ENCODE measurements at regions not wholly inside any gene's neighbourhood (a gene's known extent, or its start where the extent isn't known, plus 50 kb on each side); places are given as distances from the start of the nearest gene placed in this dataset.

DNA sequence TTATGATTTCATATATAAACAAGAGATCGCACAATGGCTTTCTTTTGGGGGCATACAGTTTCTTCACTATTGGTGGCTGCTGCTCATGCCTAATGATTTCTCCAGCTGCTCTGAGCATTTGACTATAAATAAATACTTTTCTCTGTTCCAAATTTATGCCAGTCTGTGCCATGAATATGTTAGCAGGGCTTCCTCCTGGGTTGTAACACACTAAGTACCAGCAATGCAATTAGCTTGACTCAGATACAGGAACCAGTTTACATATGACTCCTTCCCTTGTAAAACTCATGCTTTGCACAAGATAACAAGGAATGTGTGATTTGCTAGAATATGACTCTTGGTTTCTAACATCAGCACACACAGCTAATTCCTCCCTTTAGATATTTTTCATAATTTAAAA, 1629.7 kb downstream of the NCAM2 start:
- DNase-seq: no peak

DNA sequence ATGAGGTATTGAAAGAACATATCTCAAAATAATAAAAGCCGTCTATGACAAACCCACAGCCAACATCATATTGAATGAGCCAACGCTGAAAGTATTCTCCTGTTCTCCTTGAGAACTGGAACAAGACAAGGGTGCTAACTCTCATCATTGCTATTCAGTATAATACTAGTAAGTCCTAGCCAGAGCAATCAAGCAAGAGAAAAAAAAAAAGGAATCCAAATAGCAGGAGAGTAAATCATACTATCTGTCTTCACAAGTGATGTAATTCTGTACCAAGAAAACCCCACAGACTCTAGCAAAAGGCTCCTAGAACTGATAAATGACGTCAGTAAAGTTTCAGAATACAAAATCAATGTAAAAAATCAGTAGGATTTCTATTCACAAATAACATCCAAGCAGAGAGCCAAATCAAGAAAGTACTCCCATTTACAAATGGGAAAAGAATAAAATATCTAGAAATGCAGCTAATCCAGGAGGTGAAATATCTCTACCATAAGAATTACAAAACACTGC, 1632.8 kb downstream of the NCAM2 start:
- DNase-seq: no peak

DNA sequence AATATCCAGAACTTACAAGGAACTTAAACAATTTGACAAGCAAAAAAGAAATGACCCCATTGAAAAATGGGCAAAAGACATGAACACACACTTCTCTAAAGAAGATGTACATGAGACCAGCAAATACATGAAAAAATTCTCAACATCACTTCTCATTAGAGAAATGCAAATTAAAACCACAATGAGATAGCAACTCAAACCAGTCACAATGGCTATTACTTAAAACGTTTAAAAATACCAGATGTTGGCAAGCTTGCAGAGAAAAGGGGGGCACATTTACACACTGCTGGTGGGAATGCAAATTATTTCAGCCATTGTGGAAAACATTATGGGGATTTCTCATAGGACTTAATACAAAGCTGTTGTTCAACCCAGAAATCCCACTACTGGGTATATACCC, 1634.0 kb downstream of the NCAM2 start:
- no peak for DNase-seq

DNA sequence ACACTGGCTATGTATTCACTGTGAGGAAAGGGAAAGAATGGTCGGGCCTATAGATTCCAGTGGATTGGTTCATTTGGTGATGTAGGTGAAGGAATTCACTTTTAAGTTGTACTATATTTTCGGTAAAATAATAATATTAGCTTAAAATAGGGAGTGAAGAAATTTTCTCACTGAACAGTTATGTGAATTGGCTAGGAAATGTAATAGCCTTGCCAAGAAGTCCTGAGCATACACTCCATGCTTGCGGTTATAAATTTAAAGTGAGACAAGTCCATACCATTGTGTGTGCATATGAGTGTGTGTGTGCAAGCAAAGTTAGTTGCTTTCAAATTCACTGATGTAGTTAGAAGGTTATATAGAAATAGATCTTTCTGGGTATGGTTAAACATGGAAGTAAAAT, 1651.0 kb downstream of the NCAM2 start:
- DNase-seq: no peak

DNA sequence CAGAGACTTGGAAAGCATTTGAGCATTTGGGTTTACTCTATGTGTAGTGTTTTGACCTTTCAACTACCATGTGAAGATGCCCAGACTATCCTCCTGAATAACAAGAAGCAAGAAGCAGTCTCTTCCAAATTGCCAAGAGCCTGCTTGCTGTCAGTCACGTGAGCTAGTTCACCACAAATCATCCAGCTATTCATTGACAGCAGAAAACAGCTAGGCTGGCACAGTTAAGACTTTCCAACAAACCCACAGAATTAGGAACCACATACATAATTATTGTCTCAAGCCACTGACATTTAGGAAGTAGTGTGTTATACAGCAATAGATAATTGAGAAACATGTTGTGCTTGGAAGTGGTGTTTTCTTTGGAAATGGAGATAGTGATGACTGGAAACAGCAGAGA, 1652.0 kb downstream of the NCAM2 start:
- DNase-seq: no peak

DNA sequence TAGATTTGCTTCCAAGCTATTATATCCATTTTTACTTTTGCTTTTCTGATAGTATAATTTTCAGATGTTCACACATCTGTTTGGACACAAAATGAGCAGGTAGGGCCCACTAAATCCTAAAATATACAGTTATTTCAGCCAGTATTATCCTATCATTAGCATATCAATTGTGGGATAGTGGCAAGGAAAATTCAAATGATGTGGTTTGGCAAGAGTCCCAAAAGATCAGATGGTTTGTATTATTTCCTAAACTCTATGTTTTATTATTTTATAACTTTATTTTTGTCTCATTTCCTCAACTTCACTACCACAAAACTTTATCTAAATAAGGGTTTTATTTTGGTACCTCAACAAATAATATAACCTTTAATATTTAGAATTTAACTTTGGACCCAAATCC, 1659.6 kb downstream of the NCAM2 start:
- no peak for DNase-seq

DNA sequence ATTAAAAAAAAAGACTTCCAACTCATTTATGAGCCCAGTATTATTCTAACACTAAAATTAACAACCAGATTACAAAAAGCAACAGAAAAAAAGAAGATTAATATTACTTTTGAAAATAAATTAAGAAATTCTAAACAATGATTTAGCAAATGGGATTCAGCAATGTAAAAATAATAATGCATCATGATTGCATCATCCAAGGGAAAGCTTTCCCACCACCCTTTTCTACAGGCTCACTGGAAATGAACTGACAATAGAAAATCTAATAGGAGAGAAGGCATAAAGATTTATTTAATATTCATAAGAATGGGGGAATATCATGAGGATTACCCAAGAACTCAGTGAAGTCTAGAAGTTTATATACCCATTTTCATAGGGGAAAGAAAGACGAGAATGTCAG, 1671.9 kb downstream of the NCAM2 start:
- no peak for DNase-seq

DNA sequence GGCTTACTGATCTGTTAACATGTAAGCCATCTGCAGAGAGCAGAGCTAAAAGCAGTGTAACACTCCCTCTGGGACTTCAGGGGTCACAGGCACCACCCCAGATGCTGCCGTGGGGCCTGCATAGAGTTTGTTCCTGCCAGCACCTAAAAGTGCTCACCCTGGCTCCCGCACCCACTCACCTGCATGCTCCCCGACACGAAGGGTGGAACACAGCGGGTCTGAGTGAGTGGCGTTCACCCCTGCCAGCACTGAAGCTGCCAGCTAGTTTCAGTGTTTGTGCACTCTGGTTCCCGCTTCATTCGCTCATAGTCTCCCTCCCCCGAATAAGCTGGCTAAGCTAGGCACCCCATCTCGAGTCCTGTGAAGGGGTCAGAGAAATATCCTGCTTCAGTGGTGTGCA, 1681.0 kb downstream of the NCAM2 start:
- no peak for DNase-seq

DNA sequence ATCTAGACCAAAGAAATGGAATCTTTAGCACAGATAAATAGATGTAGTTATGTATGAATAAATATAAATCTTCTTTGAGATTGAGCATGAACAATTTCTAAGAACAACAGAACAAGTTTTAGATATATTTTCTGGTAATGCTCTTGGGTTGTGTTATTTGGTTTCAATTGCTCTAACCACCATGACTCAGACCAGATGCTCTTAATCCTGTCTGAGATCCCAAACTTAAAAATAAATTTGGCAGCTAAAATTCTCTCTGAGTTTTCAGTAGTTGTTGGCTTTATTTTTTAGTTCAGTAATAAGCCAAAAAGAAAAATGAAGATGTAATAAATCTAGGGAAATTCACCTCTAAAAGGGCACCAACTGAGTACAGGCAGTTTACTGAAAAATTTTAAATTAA, 1693.4 kb downstream of the NCAM2 start:
- no peak for DNase-seq

DNA sequence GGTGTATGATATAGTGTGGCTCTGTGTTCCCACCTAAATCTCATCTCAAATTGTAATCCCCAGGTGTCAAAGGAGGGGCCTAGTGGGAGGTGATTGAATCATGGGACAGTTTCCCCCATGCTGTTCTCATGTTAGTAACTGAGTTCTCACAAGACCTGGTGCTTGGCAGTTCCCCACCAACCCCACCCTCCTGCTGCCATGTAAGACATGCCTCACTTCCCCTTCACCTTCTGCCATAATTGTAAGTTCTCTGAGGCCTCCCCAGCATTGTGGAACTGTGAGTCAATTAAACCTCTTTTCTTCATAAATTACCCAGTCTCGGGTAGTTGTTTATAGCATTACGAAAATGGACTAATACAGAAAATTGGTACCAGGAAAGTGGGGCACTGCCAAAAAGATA, 1705.3 kb downstream of the NCAM2 start:
- no peak for DNase-seq

DNA sequence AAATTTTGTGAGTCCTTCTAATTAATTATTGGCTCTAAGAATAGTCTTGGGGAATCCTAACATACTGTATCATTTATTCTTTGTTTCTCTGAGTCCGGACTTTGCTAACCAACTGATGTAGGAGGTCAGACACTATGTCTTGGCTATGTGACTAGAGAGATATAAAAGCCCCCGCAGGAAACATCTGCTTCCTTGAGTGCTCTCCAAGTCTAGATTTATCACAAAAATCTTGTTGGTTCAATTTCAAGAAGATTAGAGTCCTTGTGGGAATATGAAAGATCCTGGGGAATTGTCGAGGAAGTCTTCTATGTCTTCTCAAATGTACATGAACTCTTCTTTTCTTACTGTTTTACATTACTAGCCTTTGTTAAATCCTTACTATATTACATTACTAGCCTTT, 1712.5 kb downstream of the NCAM2 start:
- DNase-seq: no peak

DNA sequence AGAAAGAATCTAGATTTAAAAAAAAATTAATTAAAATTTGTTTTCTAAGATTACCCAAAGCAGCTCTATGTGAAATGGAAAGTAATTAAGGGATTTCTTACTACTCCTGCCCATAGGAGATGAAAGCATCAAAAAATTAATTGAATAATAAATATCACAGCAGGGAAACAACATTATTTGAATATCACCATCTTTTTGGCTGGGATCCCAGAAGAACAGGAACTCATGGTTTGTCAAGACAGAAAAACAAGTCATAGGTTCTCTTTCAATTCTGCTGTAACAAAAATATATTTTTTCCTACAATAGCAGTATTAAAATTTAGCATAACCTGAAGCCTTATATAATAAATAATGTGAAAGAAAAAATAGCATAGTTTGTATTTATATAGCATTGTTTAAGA, 1713.4 kb downstream of the NCAM2 start:
- DNase-seq: no peak

DNA sequence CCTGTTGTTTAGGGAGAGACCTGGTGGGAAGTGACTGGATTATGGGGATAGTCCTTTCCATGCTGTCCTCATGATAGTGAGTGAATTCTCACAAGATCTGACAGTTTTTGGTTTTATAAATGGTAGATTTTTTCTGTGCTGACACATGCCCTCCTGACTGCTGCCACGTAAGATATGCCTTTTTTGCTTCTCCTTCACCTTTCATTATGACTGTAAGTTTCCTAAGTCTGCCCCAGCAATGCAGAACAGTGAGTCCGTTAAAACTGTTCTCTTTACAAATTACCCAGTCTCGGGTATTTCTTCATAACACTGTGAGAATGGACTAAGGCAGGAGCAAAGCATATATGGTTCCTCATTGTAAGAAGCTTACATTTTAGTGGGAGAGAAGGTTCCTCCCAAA, 1727.2 kb downstream of the NCAM2 start:
- no peak for DNase-seq

DNA sequence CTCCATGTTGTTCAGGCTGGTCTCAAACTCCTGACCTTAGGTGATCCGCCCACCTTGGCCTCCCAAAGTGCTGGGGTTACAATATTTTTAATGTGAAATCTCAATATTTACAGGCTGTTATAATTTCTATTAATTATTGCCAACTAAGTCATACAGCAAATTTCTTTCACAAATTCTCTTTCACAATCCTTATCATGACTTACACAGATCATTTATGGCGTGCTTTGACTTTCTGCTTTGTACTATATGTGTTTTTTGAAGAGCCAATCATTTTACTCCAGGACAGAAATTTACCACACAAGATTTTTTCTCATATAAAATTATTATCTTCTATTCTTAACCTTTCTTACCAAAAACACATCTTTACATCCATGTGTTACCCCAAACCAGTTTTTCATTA, 1729.9 kb downstream of the NCAM2 start:
- DNase-seq: no peak

DNA sequence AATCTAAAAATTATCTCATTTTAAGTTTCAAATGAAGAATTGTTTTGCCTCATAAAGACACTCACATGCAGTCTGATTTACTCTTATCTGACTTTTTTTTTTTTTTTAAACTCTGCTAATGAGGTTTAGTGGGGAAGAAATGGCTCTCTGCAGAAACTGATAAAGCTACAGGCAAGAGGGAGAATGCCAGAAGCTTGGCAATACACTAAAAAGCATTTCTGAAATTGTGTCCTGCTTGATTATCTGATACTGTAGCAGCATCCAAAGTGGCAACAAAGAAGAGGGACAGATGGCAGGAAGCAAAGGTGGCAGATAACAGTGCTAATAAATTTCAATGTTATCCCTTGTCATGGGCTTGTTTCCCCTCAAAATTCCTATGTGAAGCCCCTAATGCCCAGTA, 1744.9 kb downstream of the NCAM2 start:
- DNase-seq: no peak

DNA sequence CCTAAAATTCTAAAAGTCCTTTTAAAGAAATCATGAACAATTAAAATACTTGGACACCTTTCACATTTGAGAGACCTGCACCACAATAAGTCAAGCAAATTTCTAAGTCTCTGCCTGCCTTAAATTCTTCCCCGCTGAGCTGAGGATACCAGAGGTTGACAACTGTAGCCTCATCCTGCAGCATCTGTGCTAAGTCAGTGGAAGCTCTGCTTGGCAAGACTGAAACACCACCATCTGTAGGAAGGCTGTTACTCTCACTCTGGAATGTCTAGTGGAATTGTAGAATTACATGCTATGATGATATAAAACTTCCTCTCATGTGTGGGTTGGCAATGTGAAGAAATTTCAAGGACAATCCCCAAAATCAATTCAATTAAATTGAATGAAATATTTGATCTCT, 1756.5 kb downstream of the NCAM2 start:
- peak; percentile 33 for DNase-seq

DNA sequence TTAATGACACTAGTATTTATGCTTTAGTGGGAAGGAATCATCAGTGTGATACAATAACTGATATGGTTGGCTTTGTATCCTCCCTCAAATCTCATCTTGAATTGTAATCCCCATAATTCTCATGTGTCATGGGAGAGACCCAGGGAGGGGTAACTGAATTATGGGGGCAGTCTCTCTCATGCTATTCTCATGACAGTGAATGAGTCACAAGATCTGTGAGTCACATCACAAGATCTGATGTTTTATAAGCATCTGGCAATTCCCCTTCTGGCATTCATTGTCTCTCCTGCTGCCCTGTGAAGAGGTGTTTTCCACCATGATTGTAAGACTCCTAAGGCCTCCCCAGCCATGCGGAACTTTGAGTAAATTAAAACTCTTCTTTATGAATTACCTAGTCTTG, 1760.3 kb downstream of the NCAM2 start:
- DNase-seq: no peak

DNA sequence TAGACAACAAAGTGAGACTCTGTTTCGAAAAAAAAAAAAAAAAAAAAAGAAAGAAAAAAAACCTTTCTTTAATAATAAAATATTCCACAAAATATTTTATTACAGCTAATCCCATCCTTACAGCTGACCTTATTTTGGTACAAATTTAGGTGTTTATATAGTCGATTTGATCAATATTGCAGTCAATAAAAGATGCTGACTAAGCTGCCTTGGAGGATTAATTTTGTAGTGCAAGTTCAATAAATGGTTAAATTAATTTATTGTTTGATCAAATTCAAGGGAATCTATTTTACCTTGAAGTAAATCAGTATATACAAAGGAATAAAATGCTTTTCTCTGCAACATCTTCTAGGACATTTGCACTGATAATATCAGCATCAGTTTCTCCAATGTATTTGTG, 1764.3 kb downstream of the NCAM2 start:
- no peak for DNase-seq

DNA sequence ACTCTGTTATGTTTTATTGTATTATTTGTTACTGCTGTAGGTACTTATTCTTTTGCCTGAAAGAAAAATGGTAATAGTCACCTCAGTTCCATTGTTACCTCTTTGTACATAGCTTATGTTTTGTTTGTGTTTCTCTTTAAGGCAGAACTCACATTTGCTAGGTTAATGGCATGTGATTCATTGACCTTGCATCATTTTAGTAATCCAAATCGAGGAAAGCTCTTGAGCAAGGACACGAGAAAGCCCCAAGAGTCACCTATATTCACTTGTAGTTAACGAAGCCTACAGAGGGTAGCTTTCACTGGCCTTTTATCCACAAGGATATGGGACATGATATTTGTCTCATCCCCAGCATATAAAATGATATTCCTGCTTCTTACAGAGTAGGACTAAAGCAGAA, 1765.2 kb downstream of the NCAM2 start:
- DNase-seq: no peak

DNA sequence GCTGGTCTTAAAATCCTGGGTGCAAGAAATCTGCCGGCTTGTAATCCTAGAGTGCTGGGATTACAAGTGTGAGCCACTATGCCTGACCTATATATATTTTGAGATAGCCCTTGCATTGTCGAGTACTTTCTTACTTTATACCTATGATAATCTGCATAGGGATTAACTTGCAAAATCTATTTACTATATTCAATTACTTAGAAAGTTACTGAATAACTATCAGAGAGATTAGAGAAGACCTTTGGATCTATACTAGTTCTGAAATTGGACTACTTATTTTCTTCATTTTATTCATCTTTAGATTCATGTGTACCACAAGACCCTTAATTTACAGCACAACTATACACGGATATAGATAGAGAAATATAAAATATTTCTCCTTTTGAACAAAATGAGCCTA, 1766.0 kb downstream of the NCAM2 start:
- no peak for DNase-seq

DNA sequence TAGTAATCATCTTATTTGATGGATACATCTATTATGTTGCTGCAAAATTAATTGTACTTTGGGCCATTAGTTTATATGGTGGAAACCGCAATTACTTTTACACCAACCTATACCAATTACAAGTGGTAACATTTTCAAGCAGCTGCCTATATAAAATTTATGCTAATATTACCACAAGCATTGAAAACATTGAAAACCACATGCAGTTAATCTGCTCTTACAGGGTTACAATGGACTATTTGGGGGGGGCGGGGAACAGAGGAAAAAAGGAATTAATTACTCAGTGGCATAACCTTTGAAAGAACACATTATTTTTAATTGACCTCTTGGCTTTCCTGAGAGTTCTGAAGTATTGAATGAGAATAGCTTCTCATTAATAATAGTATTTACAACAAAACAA, 1793.2 kb downstream of the NCAM2 start:
- DNase-seq: no peak

DNA sequence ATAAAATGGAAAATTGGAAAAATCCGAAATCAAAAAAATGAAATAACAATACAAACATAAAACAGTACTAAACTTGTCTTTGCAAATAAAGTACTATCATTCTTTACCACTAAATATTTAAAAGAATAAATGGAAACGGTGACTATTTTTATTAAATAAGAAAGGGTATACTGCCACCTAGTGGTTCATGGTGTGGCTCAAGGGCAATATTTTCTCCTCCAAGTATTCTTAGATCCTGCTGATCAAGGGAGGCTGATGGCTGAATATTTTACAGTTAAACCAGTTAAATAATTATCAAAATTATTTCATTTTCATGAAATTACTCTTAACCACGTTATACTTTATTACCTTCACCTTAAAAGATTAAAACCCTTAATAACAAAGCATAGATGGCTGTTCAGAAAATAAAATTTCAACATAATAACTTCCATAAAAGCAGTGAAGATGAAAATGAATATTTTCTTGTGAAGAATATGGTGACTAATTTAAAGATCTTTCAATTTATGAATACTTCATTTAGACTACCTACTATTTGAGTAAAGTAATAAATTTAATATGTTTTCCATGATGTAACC, 1793.9 kb downstream of the NCAM2 start:
- no peak for DNase-seq

DNA sequence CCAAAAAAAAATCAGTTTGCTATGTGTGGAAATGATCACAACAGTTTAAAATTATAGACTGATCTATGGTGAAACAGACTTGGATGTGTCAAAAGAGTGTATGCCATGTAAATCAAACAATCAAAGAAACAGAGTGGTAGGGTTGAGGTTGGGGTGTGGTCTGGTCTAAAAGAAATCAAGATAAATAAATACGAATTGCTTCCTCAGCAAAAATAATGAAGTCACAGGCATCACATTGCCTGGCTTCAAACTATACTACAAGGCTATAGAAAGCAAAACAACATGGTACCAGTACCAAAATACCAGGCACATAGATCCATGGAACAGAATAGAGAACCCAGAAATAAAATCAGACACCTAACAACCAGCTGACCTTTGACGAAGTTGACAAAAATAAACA, 1796.9 kb downstream of the NCAM2 start:
- DNase-seq: no peak

DNA sequence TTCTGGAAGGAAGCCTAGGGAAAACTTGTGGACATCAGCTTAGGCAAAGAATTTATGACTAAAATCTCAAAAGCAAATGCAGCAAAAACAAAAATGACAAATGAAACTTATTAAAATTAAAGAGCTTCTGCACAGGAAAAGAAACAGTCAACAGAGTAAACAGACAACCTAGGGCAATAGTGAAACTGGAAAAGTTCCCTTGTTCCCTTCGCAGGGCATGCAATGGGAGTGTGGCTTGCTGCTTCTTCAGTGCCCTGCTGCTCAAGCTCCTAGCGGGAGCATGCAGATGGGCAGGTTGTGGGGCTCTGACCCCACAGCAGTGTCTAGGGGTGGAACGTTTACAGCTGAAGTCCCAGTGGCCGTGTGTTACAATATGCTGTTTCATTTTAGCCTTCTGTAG, 1797.4 kb downstream of the NCAM2 start:
- no peak for DNase-seq

DNA sequence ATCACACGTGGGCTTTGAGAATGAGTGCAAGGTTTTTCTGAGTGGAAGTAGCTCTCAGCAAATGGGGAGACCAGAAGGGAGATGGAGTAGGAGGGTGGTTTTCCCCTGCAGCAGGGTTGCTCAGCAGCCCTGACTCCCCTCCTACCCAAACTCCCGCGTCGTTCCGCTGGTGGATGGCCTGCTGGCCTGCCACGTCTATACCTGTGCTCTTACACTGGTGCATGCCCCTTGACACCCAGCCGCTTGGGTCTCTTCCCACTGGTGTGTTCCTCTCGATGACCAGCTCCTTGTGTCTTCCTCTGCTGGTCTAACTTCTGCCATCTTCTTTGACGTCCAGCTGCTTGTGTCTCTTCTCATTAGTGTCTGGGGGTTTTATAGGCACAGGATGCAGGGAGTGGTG, 1797.9 kb downstream of the NCAM2 start:
- DNase-seq: no peak

DNA sequence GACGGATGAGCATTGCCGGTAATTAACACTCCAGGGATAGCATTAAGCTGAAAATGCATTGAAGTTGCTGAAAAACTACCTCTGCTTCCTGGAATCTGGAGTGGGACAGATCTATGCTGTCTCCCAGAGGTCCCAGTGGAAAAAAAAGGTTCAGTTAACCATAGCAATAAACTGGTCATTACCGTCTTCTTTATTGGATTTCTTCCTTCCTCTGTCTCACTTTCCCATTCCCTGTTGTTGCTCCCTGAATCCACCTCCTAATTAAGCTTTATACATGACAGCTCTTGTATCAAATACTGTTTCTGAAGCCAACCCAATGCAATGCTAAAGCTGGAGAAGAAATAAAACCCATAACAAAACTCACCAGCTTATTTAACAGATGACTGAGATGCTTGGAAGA, 1805.9 kb downstream of the NCAM2 start:
- no peak for DNase-seq
